Panc1 (cell line): ENCODE measurements at regions not wholly inside any gene's neighbourhood (a gene's known extent, or its start where the extent isn't known, plus 50 kb on each side); places are given as distances from the start of the nearest gene placed in this dataset.

Source experiments
- CTCF ChIP-seq: fragments of 450-650 bp; IDR thresholded peaks from 2 replicates; pipeline ENCODE4 v1.5.1; 2017; ENCODE audit warnings: mild to moderate bottlenecking
- POLR2AphosphoS5 ChIP-seq: IDR thresholded peaks from 2 replicates; pipeline ENCODE4 v1.6.1; 2012; ENCODE audit warnings: mild to moderate bottlenecking, low read depth, low read length, moderate library complexity
- REST ChIP-seq, 2 experiments: IDR thresholded peaks; 2 replicates each; pipeline ENCODE4 v1.6.1; 2011 to 2012; ENCODE audit warnings: low read depth in 2 of 2, control low read depth in 1 of 2, low read length in 1 of 2, mild to moderate bottlenecking in 1 of 2, moderate library complexity in 1 of 2; ENCODE audit not compliant: insufficient read depth in 1 of 2
- SIN3A ChIP-seq: IDR thresholded peaks from 2 replicates; pipeline ENCODE4 v1.6.1; 2012; ENCODE audit warnings: low read depth, mild to moderate bottlenecking, low read length, moderate library complexity, borderline replicate concordance; ENCODE audit not compliant: insufficient read depth
- TCF7L2 ChIP-seq: IDR thresholded peaks from 2 replicates; pipeline ENCODE4 v1.6.1; 2011; ENCODE audit warnings: mild to moderate bottlenecking, low read depth, low read length, inconsistent platforms

- TF ChIP-seq CTCF (no peak), POLR2AphosphoS5 (no peak), REST (IDR thresholded peaks at IDR 0.05; ENCODE audit: insufficient read depth in 1 of 2, low read depth in 2 of 2, low read length in 1 of 2) (no peak), SIN3A (no peak), TCF7L2 (no peak)
These were observed 1310.0 kb upstream of the EYS start for GRCh38 chr6:67016921-67017460.
